DMS114 treated with DMSO at 0.1 percent for 48 hours (cell line): ENCODE measurements at regions not wholly inside any gene's neighbourhood (a gene's known extent, or its start where the extent isn't known, plus 50 kb on each side); places are given as distances from the start of the nearest gene placed in this dataset.

Experiments used
- DNase-seq: peaks from one replicate; lab custom pipeline; 2025; ENCODE audit not compliant: unreplicated experiment; lab: John Stamatoyannopoulos, UW

DNA sequence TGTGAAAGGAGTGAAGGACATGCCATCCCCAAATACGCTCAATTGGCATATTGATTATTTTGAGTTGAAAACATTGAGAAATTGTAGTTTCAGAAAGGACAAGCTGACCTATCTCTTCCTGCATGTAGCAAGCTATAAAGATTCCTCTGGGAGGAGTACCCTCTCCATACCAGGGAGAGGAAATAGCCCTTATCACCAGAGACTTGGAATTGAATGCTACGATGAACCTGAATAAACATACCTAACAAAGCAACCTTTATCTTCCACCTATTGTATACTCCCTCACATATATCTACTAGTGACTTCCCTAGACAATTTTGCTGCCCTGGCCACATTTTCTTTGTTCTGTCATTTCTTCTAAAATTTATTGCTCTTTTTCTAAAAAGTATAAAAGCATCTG lies 150.2 kb upstream of the EEPD1 start:
- no peak for DNase-seq

DNA sequence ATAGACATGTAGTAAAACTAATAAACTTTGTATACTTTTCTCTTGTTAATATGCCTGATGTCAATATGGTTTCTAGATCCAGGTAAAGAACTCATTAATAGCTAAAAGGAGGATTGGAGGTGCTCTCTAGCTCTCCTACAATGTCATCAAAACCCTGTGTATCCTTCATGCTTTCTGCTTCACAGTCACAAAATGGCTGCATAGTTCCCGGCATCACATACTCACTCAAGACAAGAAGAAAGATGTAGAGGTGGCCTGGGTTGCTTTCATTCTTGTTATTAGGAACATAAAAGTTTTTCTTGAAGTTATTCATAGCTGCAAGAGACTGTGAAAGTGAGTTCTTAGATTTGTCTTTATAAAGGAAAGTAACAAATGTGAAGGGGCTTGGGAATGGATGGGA lies 149.7 kb upstream of the EEPD1 start:
- DNase-seq = no peak

DNA sequence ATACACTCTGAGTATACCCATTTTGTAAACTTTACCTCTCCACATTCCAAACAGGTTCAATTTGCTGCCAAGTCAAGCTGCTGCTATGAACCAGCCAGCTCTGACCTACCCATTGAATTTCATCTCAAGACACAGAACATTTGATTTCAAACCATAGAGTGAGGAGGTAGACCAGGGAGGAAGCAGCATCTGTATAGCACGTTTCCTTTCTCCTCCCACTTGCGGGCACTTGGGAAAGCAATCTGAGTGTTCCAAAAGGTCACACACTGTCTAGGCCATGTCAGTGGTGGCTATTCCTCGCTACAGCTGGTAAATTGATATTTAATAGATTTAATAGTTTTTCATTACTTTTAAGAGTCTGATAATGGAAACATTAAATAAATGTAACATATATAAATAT lies 147.8 kb upstream of the EEPD1 start:
- no peak for DNase-seq

DNA sequence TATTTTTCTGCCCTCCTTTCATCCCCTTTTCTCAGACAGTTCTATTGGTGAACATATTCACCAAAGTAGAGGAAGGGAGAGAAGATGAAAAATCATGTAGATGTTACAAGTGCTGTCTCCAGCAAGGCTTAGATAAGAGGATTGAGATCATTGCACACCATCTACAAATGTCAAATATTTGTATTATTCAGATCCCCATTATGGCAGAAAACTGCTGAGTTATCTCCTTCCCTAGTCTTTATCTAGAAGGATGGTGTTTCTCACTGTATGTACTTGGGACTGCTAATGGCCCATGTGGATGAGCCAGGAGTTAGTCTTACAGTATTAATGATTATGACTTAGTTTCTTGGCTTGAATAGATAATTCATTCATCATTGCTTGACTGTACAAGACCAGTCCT lies 147.2 kb upstream of the EEPD1 start:
- DNase-seq = no peak

DNA sequence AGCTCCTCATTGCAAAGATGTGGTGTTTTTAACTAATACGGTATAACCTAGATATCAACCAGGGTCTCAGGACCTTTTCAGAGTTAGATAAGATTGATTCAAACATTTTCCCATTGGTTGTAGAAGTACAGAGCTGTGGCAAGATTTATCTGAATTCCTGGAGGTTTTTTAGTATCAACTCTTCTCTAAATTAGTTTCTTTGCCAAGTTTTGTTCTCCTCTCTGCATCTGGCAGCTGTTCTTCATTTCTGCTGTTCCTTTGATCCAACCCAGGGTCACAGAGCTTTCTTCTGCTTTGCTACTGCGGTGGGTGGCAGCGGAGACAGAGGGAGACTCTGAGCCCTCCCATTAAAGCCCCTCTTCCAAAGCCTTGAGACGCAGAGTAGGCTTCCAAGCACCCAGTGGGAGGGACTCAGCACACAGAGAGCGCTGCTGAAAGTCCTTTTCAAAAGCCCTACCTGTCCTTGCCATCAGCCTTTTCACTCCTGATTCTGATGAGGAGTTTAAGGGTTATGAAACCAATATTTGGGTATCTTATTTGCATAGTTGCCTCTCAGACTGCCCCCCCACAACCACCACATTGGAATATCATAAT lies 146.3 kb upstream of the EEPD1 start:
- DNase-seq = no peak

DNA sequence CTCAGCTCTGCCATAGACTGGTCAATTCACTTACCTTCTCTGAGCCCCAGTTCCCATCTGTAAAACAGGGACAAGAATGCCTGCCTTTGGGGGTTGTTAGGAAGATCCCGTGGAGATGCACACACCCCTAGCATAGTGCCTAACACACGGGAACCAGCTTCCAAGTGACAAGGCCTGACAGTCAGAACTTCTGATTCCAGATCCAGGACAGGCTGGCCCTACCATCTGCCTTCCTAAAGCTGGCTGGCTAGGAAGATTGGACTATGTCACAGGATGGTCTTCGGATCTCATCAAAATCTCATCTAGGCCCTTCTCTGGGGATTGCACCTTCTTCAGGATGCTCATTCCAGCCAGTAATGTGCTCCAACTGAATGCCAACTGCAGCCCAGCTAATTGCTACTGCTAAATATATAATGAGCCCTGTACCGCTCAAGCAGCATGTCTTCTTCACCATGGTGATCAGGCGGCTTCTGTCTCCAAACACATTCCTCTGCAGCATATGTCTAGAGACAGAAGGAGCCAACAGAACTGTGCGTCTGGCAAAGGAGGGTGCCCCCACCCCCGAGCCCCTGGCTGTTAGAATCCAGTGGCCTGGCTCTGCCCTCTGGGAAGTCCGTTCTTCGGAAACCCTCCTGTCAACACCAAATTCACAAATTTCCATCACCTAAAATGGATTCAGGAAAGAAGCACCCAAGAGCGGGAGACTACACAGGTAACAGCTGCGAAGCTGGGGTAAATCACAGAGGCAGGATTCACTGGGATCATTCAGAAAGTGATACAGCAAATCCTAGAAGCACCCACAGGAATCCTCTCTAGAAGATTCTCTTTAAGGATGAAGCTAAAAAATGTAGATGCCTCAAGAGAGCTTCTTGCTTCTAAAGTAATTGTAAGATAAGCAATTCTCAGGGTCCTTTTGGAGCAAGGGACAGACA lies 142.1 kb upstream of the EEPD1 start:
- no peak for DNase-seq

DNA sequence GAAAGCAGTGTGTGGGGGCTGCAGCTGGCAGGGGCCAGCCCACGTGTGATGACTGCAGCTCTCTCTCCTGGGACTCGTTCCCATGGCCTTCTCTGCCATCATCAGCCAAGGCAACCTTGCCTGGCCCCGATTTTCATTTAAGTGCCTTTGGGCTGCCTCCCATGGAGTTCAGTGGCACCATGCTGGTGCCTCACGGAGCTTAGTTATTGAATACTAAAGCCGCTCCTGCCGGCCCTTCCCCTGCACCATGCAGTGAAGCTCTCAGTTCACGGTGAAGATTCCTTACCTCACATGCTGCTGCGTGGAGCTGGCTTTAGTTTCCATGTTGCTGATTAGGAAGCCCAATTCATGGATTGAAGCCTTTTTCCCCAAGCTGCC lies 141.5 kb upstream of the EEPD1 start:
- DNase-seq = no peak

DNA sequence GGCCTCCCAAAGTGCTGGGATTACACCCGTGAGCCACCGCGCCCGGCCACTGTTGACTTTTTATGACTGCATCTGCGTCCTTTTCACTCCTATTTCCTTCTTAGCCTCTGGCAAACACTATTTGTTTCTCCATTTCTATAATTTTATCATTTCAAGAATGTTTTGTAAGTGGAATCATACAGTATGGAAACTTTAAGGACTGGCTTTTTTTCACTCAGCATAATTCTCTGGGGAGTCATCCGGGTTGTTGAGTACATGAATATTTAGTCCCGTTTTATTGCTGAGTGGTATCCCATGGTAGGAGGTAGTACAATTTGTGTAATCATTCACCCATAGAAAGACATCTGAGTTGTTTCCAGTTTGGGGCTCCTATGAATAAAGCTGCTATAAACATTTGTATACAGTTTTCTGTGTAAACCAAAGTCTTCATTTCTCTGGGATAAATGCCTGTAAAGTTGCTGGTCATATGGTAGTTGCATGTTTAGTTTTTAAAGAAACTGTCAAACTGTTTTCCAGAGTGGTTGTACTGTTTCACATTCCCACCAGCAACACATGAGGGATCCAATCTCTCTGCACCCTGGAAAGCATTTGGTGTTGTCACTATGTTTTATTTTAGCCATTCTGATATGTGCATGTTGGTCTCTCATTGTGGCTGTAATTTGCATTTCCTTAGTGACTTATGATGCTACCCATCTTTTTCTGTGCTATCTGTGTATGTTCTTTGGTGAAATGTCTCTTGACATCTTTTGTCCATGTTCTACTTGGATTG lies 139.6 kb upstream of the EEPD1 start:
- no peak for DNase-seq

DNA sequence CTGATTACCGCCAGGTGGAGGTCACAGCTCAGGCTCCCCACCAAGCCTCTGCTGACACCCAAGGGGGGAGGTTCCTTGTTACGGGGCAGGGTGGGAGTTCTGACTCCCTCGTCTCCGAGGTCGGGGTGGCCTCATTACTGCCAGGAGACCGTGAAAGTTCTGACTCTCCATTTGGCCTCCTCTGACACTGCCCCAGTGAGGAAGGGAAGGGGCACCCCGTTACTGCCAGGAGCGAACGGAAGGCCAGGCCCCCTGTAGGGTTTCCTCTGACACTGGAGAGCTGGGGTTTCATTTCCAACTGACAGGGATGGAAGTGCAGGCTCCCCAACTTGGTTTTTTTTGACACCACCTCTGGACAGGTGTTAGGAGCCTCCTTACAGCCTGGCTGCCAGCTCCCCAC lies 138.1 kb upstream of the EEPD1 start:
- DNase-seq = no peak

DNA sequence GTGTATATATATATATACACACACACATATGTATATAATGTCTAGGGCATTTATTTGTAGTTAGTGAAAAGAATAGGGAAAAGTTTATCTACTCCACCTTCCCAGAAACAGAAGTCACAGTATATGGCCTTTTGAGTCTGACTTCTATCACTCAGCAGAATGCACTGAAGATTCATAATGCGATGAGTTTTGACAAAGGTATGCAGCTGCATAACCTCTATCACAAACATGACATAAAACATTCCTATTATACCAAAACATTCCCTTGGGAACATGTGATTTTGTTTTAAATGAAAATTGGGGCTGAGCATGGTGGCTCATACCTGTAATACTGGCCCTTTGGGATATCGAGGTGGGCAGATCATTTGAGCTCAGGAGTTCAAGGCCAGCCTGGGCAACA lies 137.3 kb upstream of the EEPD1 start:
- DNase-seq = no peak

DNA sequence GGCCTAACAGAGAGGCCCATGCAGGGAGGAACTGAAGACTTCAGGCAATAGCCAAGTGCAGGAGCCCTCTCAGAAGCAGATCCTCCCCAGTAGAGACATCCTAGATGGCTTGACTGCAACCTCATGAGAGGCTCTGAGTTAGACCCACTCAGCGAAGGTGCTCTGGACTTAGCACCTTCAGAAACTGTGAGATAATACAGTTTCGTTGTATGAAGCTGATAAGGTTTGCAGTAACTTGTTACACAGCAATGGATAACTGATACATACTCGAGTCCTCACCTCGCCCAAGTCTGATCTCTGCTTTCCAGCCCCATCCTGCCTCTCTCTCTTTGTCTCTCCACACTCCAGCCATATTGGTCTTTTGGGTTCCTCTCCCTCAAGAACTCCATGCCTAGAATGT lies 136.4 kb upstream of the EEPD1 start:
- no peak for DNase-seq

DNA sequence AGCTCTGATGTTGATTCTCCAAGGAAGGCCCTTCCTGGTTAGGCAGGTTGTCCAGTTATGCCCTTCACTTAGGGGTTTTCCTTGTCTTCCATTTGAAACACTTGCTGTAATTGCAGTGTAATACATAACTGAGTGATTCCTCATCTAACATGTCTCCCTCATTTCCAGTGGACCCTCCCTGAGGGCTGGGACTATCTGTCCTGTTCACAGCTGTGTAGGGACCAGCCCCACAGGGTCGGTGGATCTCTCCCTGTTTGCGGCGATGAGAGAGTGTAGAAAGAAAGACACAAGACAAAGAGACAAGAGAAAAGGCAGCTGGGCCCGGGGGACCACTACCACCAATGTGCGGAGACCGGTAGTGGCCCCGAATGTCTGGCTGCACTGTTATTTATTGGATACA lies 135.9 kb upstream of the EEPD1 start:
- DNase-seq = no peak

DNA sequence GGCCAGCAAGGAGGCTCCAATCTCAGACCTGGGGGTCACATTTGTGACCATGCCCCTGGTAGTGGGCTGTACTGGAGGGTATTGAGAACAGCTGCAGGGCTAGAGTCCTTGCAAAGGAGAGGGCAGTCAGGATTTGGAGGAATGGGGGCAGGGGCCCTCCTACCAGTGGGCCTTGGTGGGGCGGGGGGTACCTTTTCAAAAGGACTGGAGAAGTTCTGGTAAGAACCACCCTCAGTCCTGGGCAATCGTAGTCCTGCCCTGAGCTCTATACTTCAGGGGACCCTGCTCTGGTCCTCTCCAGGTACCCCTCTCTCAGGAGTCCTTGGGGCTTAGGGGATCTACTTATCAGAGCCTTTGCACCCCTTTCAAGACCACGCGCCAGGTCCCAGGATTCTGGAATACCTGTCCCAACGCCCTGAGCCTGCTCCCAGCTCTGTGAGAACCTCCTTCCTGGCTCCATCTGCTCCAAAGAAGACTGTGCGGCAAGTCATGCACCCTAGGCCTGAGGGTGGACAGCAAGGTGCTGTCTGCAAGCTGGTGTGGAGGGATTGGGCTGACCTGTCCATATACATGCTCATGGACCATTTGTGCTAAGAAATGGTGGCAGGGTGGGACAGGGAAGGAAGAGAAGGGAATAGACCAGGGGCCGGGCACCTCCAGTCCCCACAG lies 134.1 kb upstream of the EEPD1 start:
- DNase-seq = no peak

DNA sequence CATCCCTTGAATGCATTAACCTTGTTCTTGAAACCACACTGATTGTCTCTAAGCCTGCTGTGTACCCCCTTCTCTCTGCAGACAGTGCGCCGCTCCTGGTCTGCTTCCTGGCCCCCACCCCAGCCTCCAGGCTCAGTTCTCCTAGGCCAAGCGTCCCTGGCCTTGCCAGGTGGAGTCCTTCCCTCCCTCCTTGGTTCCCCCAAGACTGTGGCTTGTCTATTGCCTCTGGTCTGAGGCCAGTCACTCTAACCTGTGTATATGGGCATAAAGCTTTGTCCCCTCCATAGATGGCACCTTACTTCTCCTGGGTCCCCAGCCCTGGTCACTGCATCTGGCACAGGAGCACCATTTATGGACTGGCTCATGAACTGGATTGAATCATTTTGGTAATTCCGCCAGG lies 133.5 kb upstream of the EEPD1 start:
- DNase-seq = no peak

DNA sequence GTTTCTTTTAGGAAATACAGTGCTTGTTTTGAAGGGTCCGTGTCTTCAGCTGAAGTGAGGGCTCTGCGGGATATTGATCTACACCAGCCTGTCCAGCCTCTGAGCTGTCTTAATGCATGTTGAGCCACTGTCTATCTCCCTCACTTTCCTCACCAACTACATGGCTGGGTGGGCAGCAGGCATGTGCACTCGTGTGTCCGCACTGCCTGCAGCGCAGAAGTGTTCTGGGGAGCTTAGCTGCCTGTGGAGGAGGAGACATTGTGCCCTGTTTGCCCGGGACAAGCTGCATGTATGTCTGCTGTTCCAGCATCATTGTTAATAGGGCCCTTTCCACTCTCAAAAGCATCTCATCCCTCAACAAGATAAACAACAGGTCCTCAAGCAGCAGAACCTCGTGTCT lies 133.1 kb upstream of the EEPD1 start:
- no peak for DNase-seq

DNA sequence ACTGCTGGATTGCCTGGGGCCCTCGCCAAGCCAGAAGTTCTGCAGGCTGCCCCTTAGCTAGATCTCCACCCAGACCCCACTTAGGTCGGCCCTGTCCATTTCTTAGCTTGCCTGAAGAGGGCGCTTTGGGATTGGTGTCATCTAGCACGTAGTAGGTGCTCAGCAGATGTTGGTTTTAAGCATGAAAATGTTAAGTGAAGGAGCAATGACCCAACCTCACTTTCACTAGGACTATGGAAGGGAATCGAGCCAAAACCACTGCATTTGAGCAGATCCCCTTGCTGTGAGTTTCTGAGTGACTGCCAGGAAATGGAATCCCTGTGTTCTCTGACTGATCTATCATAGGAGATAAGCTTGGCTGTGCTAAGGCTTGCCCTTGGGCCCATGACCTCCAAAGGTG lies 131.7 kb upstream of the EEPD1 start:
- no peak for DNase-seq

DNA sequence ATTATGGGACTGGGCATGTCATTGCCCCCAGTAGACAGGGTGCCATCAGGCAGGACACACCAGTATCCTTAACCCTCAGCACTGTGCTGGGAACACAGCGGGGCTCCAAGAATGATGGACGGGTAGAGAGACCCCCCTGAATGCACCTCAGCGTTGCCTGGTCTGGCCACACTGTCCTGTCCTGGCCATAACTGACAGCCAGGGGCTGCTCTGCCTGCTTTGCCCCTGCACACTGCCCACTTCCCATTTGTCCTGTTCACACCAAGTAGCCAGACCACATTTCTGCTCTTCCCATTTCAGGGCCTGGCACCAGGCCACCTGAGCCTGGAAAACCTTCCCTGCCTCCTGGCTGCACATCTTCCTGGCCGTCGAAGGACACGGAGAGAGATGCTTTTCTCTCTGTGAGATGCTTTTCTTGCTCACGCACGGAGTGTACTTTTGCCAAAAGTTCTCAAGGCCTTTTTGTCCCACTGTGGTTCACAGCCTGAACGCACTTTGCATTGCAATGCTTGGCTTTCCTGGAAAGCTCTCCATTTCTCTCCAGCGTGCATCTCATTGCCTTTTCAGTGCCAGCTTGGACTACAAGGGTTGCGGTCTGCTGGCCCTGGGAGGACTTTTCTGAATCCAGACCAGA lies 131.0 kb upstream of the EEPD1 start:
- DNase-seq = no peak

DNA sequence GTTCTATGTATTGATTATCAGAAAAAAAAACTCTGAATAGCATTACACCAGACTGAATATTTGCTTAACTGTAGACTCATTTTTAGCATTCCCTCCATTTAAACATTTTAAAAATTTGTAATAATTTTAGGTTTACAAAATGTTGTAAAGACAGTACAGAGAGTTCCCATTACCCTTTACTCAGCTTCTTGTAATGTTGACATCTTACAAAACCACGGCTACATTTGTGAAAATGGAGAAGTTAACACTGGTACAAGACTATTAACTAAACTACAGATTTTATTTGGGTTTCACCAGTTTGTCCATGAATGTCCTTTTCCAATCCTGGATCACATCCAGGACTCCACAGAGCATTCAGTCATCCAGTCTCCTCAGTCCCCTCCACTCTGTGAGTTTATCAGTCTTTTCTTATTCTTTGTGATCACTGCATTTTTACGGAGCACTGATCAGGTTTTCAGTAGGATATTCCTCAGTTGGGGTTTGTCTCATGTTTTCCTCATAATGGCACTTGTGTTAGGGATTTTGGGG lies 130.0 kb upstream of the EEPD1 start:
- DNase-seq = no peak

DNA sequence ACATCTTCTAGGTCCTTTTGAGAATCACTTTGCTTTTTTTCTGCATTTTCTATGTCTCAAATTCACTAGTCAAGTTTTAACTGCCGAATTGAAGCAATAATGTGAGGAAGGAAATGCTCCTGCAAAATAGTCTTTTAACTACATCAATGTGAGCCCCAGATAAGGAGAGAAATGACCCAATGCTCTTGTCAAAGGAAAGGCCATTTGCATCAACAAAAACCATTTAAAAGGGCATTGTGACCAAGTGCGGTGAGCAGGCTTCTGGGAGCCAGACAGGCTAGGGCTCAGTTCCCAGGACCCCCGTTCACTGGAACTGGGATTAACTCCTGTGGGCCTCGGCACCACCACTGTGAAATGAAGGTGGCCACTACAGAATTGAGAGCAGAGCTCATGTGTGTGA lies 127.9 kb upstream of the EEPD1 start:
- DNase-seq = no peak

DNA sequence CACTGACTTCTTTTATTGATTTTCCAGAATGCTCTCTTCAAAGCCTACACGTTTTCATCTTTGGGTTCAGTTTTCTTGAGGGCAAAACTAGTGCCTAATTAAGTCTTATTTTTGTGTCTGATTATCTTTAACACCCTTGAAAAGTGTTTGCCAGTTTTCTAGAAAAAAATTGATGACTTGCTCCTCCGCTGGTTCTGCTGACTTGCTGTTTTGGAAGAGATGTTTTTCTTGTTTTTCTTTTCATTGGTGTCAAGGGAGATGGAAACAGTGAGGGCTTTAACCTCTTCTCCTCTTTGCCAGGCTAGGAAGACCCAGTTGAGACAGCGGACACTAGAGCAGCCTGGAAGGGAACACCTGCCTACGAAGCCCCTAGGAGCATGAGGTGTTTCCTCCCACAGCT lies 123.7 kb upstream of the EEPD1 start:
- no peak for DNase-seq
